IMR-90 (cell line): ENCODE measurements at regions not wholly inside any gene's neighbourhood (a gene's known extent, or its start where the extent isn't known, plus 50 kb on each side); places are given as distances from the start of the nearest gene placed in this dataset.
"Not testable (repeated sequence)": the region's sequence is repeated elsewhere in the genome, so short reads cannot be mapped to it uniquely, and the experiment has no call there.

Experiments
- ATAC-seq: fragments of 200-7000 bp; cut with Tn5 transposase; 2 replicates; pipeline ENCODE4 v1.9.1; 2020; ENCODE audit warnings: low read depth, mild to moderate bottlenecking, moderate library complexity
- BruUV-seq: library from RNA; stranded (reverse); fragments of 400-500 nt; replicated peaks from 2 replicates; lab custom pipeline; 2021; lab: Mats Ljungman, UMichigan
- CTCF ChIA-PET: fragments of 300-600 bp; formaldehyde crosslinking; extraction: SDS; loops from one replicate; lab custom pipeline; 2021; ENCODE audit warnings: antibody characterized with exemption; lab: Yijun Ruan, JAX
- POLR2A ChIA-PET: fragments of 300-600 bp; sonication (Branson Sonifier 250); formaldehyde crosslinking; loops from one replicate; lab custom pipeline; 2022; ENCODE audit warnings: antibody characterized with exemption; ENCODE audit not compliant: unreplicated experiment; lab: Charles Lee
- DNase-seq: peaks from one replicate; pipeline ENCODE4 v3.0.0; 2013
- H2AFZ ChIP-seq: replicated peaks from 2 replicates; pipeline ENCODE3; 2013; ENCODE audit warnings: low read length, mild to moderate bottlenecking; ENCODE audit not compliant: poor library complexity
- H2AK5ac ChIP-seq: 2 replicates; pipeline ENCODE4 v1.6.1; 2013; ENCODE audit warnings: low read depth, low read length, inconsistent platforms
- H2AK9ac ChIP-seq: replicated peaks from 2 replicates; pipeline ENCODE3; 2013; ENCODE audit warnings: mild to moderate bottlenecking, low read depth, low read length, moderate library complexity; ENCODE audit not compliant: poor library complexity
- H2BK120ac ChIP-seq: 2 replicates; pipeline ENCODE4 v1.6.1; 2013; ENCODE audit warnings: low read depth, low read length, inconsistent platforms
- H2BK15ac ChIP-seq: 3 replicates; pipeline ENCODE4 v1.6.1; 2013; ENCODE audit warnings: low read depth, low read length, inconsistent platforms
- H2BK20ac ChIP-seq: 2 replicates; pipeline ENCODE4 v1.6.1; 2013; ENCODE audit warnings: low read depth, mild to moderate bottlenecking, inconsistent platforms, low read length, moderate library complexity
- H2BK5ac ChIP-seq: 2 replicates; pipeline ENCODE4 v1.6.1; 2013; ENCODE audit warnings: mild to moderate bottlenecking, low read depth, low read length, inconsistent platforms; ENCODE audit not compliant: poor library complexity, severe bottlenecking
- H3K14ac ChIP-seq: replicated peaks from 2 replicates; pipeline ENCODE4 v1.6.1; 2013; ENCODE audit warnings: low read depth, low read length, inconsistent platforms
- H3K18ac ChIP-seq: 2 replicates; pipeline ENCODE4 v1.6.1; 2013; ENCODE audit warnings: low read depth, low read length, control low read depth
- H3K23ac ChIP-seq: 2 replicates; pipeline ENCODE4 v1.6.1; 2013; ENCODE audit warnings: low read depth, low read length, inconsistent platforms
- H3K27ac ChIP-seq: 2 replicates; pipeline ENCODE4 v1.5.1; 2013; ENCODE audit warnings: mild to moderate bottlenecking, control low read depth, low read length; ENCODE audit not compliant: insufficient read depth
- H3K27me3 ChIP-seq: 2 replicates; pipeline ENCODE4 v1.6.1; 2013; ENCODE audit warnings: low read length; ENCODE audit not compliant: control insufficient read depth, insufficient read depth
- H3K36me3 ChIP-seq: 2 replicates; pipeline ENCODE4 v1.6.1; 2013; ENCODE audit warnings: low read length, mixed read lengths; ENCODE audit not compliant: control insufficient read depth, insufficient read depth
- H3K4ac ChIP-seq: 2 replicates; pipeline ENCODE4 v1.6.1; 2013; ENCODE audit warnings: low read depth, low read length, inconsistent platforms
- H3K4me1 ChIP-seq: 2 replicates; pipeline ENCODE4 v1.6.1; 2013; ENCODE audit warnings: low read length, mixed read lengths; ENCODE audit not compliant: control insufficient read depth, insufficient read depth
- H3K4me2 ChIP-seq: 2 replicates; pipeline ENCODE4 v1.6.1; 2013; ENCODE audit warnings: low read depth, mild to moderate bottlenecking, control low read depth, low read length, moderate library complexity
- H3K4me3 ChIP-seq: 2 replicates; pipeline ENCODE4 v1.5.1; 2013; ENCODE audit warnings: low read depth, mild to moderate bottlenecking, control low read depth, low read length, moderate library complexity; ENCODE audit not compliant: insufficient read depth
- H3K56ac ChIP-seq: 2 replicates; pipeline ENCODE4 v1.6.1; 2013; ENCODE audit warnings: low read length, inconsistent platforms; ENCODE audit not compliant: insufficient read depth; ENCODE audit errors: extremely low read depth
- H3K79me1 ChIP-seq, 2 experiments: 2 replicates each; pipeline ENCODE4 v1.6.1; 2013; ENCODE audit warnings: low read length in 2 of 2, inconsistent platforms in 1 of 2, low read depth in 1 of 2
- H3K9ac ChIP-seq: 2 replicates; pipeline ENCODE4 v1.6.1; 2013; ENCODE audit warnings: low read depth, low read length, control low read depth
- H3K9me1 ChIP-seq: 2 replicates; pipeline ENCODE4 v1.6.1; 2013; ENCODE audit warnings: low read length, inconsistent platforms; ENCODE audit not compliant: insufficient read depth
- H3K9me3 ChIP-seq: 2 replicates; pipeline ENCODE4 v1.6.1; 2013; ENCODE audit warnings: low read length; ENCODE audit not compliant: control insufficient read depth, insufficient read depth
- H4K20me1 ChIP-seq: 2 replicates; pipeline ENCODE4 v1.6.1; 2013; ENCODE audit warnings: low read length, inconsistent platforms; ENCODE audit not compliant: insufficient read depth
- H4K5ac ChIP-seq: 2 replicates; pipeline ENCODE4 v1.6.1; 2013; ENCODE audit warnings: mild to moderate bottlenecking, low read depth, low read length, control low read depth
- H4K8ac ChIP-seq, 2 experiments: 2 replicates each; pipeline ENCODE4 v1.6.1; 2013; ENCODE audit warnings: low read depth in 2 of 2, low read length in 2 of 2, control low read depth in 1 of 2, inconsistent platforms in 1 of 2
- H4K91ac ChIP-seq: 2 replicates; pipeline ENCODE4 v1.6.1; 2013; ENCODE audit warnings: low read depth, low read length, inconsistent platforms; ENCODE audit not compliant: insufficient read depth
- RAD21 ChIP-seq: IDR thresholded peaks from 2 replicates; pipeline ENCODE4 v1.6.1; 2012; ENCODE audit warnings: low read length, improper control_type of control experiment
- WGBS, 2 experiments: methylation state at CpG; one replicate each; pipeline versions ENCODE4 v1.1.5 to v1.1.7; 2013; ENCODE audit warnings: missing lambda C conversion rate in 2 of 2; ENCODE audit not compliant: insufficient read length in 1 of 2; ENCODE audit errors: extremely low coverage in 2 of 2; 5-methylcytosine and 5-hydroxymethylcytosine counted together
- dilution Hi-C: fragments of 300-500 bp; cut with HindIII; formaldehyde crosslinking; loops from one replicate; pipeline ENCODE4 v1.14.3; 2018; ENCODE audit warnings: low sequenced_read_pairs; ENCODE audit not compliant: unreplicated experiment
- in situ Hi-C: fragments of 300-500 bp; cut with MboI; formaldehyde crosslinking; loops from 3 replicates; pipeline ENCODE4 v1.14.3; 2019; ENCODE audit warnings: low sequenced_read_pairs, inconsistent platforms, mixed read lengths
- intact Hi-C: fragments of 100-400 bp; cut with micrococcal nuclease; formaldehyde crosslinking; loops from 2 replicates; pipeline ENCODE4 v1.10.0; 2022

GRCh38 chr6:81944661-81945060, 192.2 kb upstream of the TENT5A start:
- no peak overlapping the region for H3K27ac ChIP-seq
- no CpG with 5 or more reads among the region's 2 CpGs for WGBS, 2 experiments
- H2AK9ac ChIP-seq = no peak overlapping the region
- no peak overlapping the region for H4K8ac ChIP-seq
- H2BK15ac ChIP-seq = no peak overlapping the region
- ATAC-seq = no peak
- no TSS peak for BruUV-seq
- DNase-seq = no peak
- no peak overlapping the region for H3K18ac ChIP-seq
- ChIA-PET CTCF (no interaction called here), POLR2A (no interaction called here)
- no peak overlapping the region for H3K9ac ChIP-seq
- H2BK20ac ChIP-seq = no peak overlapping the region
- H3K36me3 ChIP-seq = no peaks in the 10 kb centered on the region
- in situ Hi-C loops = no loop called here
- no peak overlapping the region for H3K23ac ChIP-seq
- H2AFZ ChIP-seq = no peak overlapping the region
- H3K4me1 ChIP-seq = peaks cover 4% of the 10 kb centered on the region
- H3K79me1 ChIP-seq = no peaks in the 10 kb centered on the region
- intact Hi-C loops = no loop called here
- H2AK5ac ChIP-seq = no peak overlapping the region
- 0 out of 2 replicates have a peak, but pooled peaks cover 3% of the 10 kb centered on the region for H3K9me1 ChIP-seq
- dilution Hi-C loops = no loop called here
- H3K14ac ChIP-seq = no peak overlapping the region
- H3K27me3 ChIP-seq = no peaks in the 10 kb centered on the region
- H4K91ac ChIP-seq = no peak overlapping the region
- H2BK5ac ChIP-seq = no peak overlapping the region
- H3K56ac ChIP-seq = no peak overlapping the region
- H3K9me3 ChIP-seq = no peaks in the 10 kb centered on the region
- no peak overlapping the region for H3K4me3 ChIP-seq
- no peak overlapping the region for H4K5ac ChIP-seq
- TF ChIP-seq RAD21 = no peak
- no peak overlapping the region for H2BK120ac ChIP-seq
- no peak overlapping the region for H3K4ac ChIP-seq
- H3K4me2 ChIP-seq = no peak overlapping the region
- no peaks in the 10 kb centered on the region for H4K20me1 ChIP-seq

DNA sequence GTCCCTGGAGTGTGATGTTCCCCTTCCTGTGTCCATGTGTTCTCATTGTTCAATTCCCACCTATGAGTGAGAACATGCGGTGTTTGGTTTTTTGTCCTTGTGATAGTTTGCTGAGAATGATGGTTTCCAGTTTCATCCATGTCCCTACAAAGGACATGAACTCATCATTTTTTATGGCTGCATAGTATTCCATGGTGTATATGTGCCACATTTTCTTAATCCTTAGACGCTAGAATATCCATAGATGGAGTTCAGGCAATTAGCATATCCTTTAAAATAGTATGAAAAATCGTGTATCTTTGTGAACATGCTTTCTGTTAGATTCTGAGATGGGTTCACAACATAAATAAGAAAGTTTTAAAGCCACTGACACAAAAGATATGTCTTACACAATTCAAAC, 190.4 kb upstream of the TENT5A start:
- intact Hi-C loops, in situ Hi-C loops, H2AK9ac ChIP-seq, H3K23ac ChIP-seq, H3K56ac ChIP-seq, H2BK5ac ChIP-seq, H3K4me3 ChIP-seq, CTCF ChIA-PET, POLR2A ChIA-PET, dilution Hi-C loops, H3K9me3 ChIP-seq, H2AK5ac ChIP-seq, H2BK120ac ChIP-seq, H3K27me3 ChIP-seq, H3K79me1 ChIP-seq, H4K91ac ChIP-seq, H4K20me1 ChIP-seq, H3K9me1 ChIP-seq, H4K5ac ChIP-seq, DNase-seq, H3K18ac ChIP-seq, H3K36me3 ChIP-seq, BruUV-seq, H3K4me2 ChIP-seq, H4K8ac ChIP-seq, H3K14ac ChIP-seq, H3K4ac ChIP-seq, H2BK20ac ChIP-seq, H2BK15ac ChIP-seq, ATAC-seq, H3K9ac ChIP-seq, H3K4me1 ChIP-seq, H3K27ac ChIP-seq, H2AFZ ChIP-seq: not testable (repeated sequence)
- no CpG with 5 or more reads among the region's 3 CpGs for WGBS, 2 experiments
